Limb (tissue), 2 donors: ENCODE measurements at regions not wholly inside any gene's neighbourhood (a gene's known extent, or its start where the extent isn't known, plus 50 kb on each side); places are given as distances from the start of the nearest gene placed in this dataset.

ENCODE experiments used
- DNase-seq, 2 donors: peaks; one replicate each; pipeline ENCODE4 v3.0.0-alpha.2; 2016; ENCODE audit errors: extremely low spot score in 2 of 2

DNA sequence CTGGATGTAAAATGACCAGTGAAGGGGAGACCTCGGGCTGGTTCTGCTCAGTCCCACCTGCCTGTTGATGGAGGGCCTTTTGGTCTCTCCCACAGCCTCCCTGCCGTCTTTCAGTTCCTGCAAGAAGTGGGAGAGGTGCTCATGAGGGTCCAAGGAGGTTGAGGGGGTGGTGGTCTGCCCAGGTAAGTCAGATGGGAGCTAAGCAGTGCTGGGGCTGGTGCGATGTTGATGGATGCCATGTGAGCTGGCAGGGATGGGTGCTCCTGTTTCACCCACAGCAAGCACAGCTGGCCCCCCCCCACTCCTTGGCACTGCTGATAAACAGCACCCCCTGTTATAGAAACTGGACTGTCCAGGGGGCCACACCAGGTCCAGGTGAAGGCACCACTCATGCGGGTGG, 145.6 kb downstream of the NSG2 start:
- DNase-seq, result no peak

DNA sequence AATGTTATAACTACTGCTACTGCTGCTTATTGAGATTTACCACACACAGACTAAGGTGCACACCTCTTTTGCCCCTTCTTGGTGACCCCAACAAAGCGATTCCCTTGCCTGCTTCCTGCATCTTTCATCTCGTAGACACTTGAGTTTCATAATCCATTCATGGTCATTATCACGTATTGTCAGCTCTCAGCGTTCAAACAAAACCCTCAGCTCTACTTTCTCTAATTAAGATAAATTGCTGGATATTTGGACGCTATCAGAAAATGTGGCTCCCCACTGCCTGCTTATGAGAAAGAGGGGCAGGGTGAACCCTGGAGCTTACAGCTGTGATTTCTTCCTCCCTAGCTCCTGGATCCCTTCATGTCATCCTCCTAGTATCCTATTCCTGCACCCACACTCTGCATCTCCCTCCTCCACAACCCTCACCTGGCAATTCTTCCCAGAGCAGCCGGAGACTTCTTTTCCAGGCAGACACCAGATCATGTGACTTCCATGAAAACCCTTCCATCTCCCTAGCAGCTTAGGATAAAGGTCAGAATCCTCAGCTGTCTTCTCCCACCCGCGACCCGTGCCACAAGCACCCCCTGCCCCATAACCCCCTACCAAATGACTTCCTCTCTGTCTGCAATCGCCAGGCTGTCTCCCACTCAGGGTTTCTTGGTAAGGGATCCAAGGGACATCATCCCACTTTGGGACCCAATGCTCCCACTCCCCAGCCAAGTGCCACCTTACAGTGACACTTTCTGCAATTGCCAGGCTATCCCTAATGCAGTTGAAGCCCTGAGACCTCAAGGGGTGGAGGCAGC, 146.5 kb downstream of the NSG2 start:
- DNase-seq, result no peak

DNA sequence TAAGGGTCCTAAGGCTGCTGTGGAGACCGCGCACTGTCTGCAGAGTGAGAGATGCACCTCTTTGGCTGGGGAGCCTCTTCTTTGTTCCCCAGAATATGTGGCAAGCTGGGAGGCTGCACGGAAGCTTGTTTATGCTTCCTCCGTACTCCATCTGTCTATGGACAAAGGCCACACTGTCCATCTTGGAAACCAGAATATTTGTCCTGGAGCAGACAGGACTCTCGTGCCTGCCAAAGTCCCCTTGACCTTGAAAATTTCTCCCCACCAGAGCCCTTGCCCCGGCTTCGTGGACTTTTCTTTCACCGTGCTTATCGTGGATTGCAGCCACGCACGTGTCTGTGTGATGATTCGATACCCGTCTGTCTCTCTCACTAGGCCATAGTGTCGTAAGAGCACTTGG, 147.4 kb downstream of the NSG2 start:
- no peak for DNase-seq

DNA sequence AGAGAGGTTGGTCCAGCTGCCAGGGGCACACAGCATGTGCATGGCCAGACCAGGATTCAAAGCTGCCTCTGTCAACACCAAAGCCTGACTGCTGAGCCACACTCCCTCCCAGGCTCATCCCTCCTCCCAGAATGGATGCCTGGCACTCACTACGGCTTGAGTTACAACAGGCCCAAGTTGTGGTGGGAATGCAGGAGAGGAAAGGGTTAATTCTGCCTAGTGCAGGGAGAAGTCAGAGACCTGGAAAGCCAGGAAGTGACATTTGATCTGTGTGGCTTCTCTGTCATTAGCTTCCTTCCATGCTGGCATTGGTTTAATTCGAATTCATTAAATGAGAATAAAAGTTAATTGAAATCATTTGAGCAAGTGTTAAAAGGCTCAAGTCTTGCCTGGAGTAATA, 150.0 kb downstream of the NSG2 start:
- no peak for DNase-seq

DNA sequence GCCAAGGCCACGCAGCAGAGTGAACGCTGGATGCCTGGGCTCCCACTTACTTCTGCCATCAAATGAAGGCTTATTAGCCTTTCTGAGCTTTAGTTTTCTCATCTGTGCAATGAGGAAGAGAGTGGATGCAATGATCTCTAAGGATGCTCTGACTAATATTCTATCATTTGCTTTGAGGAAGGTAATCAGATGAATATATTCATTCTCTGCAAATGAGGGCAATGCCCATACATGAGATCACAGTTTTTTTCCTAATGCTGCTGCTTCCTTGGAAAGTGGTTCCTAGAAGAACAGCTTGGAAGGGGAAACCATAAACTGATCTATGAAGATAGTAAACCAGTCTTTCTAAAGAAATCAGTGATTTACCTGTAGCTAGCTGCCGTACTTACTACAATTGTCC, 152.4 kb downstream of the NSG2 start:
- no peak for DNase-seq

DNA sequence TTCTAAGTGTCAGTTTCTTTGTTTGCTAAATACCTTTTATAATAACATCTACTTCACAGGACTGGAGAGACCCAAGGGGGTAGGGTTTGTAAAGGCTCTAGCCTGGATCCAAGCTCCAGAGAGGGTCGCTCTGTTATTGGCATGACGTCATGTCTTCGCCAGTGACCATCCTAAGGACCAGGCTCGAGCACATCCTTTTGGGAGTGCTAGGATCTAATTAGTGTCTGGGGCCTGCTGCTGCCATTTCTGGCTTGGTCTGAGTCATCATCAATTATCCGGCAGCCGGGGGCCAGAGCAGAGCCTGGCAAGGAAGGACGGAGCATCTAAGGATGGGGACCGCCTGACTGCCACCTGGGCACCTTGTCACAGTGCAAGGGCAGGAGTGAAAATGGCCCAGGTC, 153.0 kb downstream of the NSG2 start:
- DNase-seq, result no peak

DNA sequence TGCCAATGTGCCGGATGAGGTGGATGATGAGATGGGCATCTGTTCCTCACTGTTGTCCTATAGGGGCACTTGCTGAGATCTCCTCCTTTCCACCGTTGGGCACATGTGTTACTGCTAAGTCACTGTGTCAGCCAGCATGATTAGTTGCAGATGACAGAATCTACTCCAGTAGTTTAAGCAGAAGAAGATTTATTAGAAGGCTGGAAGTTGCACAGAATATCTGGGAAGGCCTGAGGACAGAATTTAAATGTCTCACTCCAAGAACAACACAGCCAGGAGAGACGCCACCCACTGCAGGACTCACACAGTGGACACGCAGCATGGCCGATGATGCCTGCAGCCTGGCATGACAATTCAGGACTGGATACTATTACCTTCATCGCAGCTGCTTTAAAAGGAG, 157.5 kb downstream of the NSG2 start:
- DNase-seq, result no peak

DNA sequence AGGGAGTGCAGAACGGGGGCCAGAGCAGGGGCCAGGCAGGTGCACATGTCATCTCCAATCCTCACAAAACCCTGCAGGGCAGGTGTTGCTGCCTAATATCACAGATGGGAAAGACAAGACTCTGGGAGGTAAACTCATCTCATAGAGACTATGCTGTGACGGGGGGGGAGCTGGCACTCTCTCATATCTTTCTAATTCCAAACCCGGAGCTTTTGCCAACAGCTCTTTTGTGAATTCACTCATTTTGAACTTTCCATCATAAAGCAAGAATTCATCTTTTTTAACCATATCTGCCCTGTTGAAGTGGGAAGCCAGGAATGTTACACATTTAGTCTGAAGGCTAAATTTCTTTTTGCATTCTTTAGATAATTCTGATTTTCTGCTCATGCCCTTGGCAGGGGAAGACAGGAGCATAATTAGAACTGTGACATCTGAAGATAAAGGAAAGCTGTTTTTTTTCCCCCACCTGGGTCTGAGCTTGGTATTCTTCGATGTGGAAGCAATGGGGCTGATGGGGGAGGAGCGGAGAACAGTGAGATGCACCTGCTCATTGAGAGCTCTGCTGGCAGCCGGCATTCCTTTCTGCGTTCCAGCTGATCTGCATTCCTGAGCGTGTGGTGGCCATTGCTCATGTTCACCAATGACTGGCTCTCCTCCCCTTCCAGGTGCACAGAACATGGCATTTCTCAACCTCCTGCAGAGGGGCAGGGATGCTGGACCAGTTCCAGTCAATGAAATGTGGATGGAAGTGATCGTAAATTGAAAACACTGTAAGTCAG, 159.2 kb downstream of the NSG2 start:
- peak in 1 of 2 donors; percentile 49 for DNase-seq

DNA sequence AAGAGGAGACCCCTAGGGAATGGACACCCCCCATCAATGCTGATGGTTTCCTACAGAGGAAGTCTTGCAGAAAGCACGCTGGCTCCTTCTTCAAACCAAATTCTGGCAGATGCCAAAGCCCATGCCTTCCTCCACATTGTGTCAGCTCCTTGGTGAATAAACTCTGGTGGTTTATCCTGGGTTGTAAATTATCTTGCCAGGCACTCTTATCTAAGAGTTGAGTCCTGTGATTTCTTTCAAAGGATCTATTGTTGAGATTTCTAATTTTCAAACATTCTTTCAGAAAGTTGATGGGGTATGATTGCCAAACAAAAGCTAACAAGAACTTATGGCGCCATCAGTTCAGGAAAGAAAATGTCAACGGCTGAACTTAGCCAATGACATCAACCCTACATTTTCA, 160.4 kb downstream of the NSG2 start:
- no peak for DNase-seq

DNA sequence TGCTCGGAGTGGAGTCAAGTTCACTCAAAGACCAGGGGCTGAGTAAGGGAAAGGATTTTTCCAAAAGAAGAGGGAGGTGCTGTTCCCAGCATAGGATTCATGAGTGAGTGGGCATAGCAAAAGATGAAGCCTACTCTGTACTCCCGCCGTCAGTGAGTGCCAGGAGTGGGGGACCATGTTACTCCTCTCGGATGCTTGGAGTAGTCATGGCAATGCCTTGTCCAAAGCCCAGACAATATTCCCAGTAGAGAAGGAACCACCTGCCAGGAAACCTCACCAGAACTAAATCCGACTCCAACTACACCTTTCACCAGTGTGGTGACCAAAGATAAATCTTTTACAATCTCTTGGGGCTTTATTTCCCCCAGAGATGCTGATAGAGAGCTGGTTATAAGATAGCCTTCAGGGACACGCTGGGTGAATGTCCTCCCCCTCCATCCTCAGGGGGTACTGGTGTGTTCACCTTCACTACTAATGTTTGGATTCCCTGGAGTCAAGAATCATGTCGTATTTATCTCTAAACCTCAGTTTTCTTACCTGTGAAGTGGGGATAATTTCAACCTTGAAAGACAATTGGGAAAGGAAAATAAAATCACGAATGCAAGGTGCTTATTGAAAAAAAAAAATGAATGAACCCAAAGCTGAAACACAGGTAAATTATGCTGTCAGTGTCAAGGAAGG, 165.2 kb downstream of the NSG2 start:
- DNase-seq, result no peak

DNA sequence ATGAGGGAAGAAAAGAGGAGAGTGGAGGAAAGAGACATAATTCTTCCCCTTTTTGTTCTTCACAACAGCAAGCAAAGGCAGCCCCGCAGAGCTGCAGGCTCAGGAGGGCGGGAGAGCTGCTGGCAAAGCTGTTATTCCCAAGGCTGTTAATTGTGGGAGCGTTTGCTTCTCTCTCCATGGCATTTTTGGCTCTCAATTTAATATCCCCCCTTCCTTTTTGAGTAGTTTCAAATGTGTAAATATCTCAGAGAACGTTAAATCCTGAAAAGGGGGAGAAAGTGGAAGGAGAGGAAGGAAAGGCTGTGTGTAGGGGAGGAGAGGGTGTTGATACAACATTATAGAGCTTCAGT, 165.7 kb downstream of the NSG2 start:
- DNase-seq, result no peak

DNA sequence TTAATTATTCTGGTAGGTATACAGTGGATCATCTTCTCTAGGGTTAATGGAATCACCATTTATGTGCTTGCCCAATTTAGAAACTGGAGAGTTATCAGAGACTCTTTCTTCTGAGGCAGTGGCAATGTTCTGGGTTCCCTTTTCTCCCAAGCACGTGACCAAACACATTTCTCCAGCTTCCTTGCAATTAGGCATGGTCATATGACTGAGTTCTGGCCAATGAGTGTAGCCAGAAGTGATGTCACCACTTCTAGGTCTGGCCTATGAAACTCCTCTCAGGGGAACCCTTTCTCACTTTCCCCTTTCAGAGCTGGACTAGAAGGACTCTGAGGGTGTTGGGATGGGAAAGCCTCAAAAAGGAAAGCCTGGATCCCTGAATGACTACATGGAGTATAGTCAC, 172.0 kb downstream of the NSG2 start:
- no peak for DNase-seq

DNA sequence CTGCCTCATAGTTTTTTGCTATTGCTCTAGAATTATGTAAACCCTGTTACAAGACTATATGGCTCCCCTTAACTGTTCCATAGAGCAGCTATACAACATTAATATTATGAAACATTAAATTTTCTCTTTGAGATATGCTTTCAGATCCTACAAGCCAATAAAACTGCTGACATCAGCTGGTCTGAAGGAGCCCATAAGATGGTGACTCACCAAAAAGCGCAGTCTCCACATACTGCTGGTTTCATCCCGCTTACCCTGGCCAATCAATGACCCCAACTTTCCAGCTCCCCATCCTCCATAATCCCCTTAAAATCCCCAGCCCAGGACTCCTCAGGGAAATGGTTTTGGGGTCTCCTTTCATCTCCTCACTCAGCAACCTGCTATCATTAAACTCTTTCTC, 172.7 kb downstream of the NSG2 start:
- DNase-seq, result no peak

DNA sequence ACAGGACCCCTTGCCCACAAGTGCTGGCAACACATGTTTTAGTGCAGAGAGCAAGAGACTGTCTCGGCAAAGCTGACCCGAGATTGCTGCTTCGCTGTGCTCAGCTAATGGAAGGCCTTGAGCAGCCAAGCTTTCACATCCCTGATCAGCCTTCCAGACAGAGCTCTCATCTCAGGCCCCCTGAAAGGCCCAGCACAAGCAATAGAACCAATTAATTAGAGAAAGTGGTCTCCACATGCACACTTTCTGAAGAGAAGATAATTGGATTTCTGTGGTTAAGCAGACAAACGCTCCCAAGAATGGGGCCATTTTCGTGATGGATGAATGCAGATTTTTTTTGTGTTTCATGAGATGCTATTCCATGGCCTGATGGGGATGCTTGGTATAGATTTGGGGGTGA, 174.9 kb downstream of the NSG2 start:
- DNase-seq, result no peak

DNA sequence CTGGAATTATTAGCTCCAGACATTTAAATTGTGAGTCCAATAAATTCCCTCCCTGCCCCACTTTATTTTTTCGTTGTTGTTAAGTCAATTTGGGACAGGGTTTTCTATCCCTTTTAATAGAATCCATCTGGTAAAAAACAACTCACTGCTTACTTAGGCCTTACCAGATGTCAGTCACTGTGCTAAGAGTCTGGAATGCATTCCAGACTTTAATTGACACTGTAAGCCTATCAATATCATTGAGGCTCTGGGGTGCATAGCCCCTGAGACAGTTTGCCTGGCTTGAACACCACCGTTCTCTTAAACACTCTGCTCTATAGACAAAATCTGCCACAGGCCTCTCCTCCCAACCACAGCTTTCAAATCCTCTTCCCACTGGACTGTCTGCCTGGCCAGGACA, 175.9 kb downstream of the NSG2 start:
- no peak for DNase-seq

DNA sequence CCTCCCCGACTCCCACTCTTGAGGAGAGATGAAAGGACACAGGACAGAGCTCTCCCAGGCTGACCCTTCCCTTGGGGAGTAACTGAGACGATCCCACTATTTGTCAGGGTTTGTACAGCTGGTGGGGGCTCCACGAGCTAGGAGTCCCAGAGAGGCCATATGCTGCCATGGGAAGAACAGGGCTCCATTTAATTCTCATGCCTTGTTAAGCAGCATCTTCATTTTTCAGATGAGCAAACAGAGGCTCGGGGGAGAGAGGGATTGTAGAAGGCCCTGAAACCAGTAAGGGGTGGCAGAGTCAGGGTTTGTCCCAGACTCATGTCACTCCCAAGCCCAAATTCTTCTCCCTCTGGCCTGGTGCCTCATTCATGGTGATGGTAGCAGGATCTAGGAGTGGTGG, 176.4 kb downstream of the NSG2 start:
- no peak for DNase-seq

DNA sequence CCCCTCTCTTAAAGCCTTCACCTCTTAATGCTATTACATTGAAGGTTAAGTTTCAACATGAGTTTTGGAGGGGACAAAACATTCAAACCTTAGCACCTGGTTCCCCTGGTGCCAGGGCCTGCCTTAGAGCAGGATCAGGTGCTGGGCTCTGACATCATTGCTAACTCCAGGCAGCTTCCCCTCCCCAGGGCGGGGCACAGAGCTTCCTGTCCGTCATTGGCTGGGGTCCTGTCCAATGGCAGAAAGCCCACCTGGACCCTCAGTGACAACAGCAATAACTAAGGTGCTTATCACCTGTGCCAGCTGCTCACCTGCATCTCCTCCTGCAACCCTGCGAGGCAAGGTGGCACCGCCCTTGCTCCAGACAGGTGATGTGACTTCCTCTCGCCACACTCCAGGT, 177.4 kb downstream of the NSG2 start:
- DNase-seq, result no peak

DNA sequence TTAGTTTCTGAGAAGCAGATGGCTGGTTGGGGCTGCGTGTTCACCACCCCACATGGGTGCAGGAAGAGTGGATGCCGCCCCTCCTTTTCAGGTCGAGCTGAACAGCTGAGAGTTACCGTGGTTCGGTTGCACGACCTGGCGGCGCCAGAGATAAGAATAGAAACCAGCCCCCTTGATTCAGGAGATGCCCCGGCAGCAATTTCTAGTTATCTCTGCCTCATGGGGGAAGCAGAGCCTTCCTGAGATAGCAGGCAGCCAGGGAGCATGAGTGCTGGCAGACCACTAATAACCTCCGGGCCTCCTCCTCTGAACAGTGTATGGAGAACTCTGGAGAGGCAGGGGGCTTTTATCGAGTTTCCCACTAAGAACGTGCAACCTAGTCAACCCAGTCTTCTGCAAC, 177.8 kb downstream of the NSG2 start:
- no peak for DNase-seq

DNA sequence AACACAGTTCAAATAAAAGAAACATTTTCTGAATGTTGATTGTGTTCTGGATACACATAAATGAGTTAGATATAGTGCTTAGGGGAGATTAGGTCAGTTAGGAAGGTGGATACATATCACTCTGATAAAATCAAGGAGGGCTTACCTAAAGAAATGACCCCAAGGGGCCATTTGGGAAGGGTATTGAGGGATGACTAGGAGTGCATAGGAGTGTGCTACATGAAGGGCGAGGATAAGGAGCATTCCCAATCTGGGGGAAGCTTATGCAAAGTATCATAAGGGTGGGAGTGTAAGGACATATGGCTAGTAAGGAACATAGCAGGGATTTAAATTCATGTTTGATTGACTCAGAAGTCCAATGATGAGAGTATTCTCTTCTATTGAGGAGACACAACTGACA, 183.6 kb downstream of the NSG2 start:
- no peak for DNase-seq

DNA sequence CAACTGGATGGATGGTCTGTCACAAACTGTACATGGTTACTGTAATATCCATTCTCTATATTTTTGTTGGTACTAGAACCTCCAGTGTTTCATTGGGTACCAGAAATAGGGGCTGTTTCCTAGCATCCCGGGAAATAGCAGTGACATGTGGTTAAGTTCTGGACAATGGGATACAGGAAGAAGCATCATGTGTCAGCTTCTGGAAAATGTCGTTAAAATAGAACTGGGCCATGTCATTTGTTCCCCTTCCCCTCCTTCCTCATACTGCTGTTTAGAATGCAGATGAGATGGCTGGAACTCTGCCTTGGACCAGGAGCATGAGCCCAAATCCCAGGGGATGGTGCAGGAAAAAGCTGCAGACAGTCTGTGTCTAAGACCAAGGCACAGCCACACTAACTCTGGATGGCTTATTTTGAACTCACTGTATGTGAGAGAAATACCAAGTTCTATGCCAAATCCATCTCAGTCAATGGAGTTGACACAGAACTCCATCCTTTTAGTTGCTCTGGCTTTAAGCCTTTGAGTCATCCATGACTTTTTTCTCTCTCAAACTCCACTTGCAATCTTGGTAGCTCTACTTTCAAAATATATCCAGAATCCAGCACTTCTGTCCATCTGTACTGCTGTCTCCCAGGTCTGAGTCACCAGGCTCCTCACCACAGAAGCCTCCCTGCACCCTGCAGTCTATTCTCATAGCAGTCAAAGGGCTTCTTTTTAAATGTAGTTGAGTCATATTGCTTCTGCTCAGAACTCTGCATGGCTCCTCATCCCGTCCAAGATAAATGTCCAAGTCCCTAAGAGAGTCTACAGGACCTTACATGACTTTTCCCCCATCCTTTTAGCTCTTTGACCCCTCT, 184.2 kb downstream of the NSG2 start:
- DNase-seq, result no peak

DNA sequence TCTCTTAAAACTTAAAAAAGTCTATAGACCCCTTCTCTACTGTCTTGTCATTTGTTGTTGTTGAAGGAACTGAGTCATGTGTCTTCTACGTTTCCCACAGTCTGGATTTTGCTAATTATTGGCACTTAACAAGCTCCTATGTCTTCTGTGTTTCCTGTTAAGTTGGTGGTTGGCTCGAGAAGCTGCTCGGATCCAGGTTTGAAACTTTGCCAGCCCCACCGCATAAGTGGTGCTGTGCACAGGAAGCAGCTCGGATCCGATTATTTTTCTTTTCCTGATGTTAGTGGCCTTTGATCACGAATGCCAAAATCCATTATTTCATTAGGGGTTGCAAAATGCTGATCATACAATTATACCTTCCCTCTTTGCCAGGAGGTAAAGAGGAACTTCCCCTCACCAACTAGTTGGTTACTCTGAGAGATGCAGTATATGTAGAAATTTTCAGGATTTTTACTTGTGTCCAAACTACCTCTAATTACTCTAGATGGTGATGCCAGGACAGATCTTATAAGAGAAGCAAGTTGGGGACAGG, 186.5 kb downstream of the NSG2 start:
- DNase-seq, result peak in 1 of 2 donors; percentile 26
